ENCODE measurements at regions not wholly inside any gene's neighbourhood (a gene's known extent, or its start where the extent isn't known, plus 50 kb on each side); places are given as distances from the start of the nearest gene placed in this dataset.

- TF ChIP-seq POLR2A (IDR thresholded peaks at IDR 0.05) (no peak), CTCF (IDR thresholded peaks at IDR 0.05) (no peak)
Observed at GRCh38 chr4:151469970-151470369, 61.0 kb downstream of the FHIP1A start.
